HG03442 (cell line): ENCODE measurements at regions not wholly inside any gene's neighbourhood (a gene's known extent, or its start where the extent isn't known, plus 50 kb on each side); places are given as distances from the start of the nearest gene placed in this dataset.
"Not testable (repeated sequence)": the region's sequence is repeated elsewhere in the genome, so short reads cannot be mapped to it uniquely, and the experiment has no call there.

Experiments
- ATAC-seq: cut with Tn5 transposase; IDR thresholded peaks from one replicate; pipeline ENCODE4 v1.9.1; 2021; ENCODE audit warnings: mild to moderate bottlenecking, moderate library complexity; ENCODE audit not compliant: unreplicated experiment

- no peak for ATAC-seq
Measured at GRCh38 chr6:71822625-71823024, 63.7 kb upstream of the RIMS1 start.

DNA sequence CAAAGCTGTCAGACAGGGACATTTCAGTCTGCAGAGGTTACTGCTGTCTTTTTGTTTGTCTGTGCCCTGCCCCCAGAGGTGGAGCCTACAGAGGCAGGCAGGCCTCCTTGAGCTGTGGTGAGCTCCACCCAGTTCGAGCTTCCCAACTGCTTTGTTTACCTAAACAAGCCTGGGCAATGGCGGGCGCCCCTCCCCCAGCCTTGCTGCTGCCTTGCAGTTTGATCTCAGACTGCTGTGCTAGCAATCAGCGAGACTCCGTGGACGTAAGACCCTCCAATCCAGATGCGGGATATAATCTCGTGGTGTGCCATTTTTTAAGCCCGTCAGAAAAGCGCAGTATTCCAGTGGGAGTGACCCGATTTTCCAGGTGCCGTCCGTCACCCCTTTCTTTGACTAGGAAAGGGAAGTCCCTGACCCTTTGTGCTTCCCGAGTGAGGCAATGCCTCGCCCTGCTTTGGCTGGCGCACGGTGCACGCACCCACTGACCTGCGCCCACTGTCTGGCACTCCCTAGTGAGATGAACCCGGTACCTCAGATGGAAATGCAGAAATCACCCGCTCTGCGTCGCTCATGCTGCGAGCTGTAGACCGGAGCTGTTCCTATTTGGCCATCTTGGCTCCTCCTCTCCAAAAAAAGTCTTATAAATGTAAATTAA is 54.1 kb upstream of the RIMS1 start:
- ATAC-seq, result not testable (repeated sequence)
